IMR-90 (cell line): ENCODE measurements at regions not wholly inside any gene's neighbourhood (a gene's known extent, or its start where the extent isn't known, plus 50 kb on each side); places are given as distances from the start of the nearest gene placed in this dataset.

Experiments
- ATAC-seq: fragments of 200-7000 bp; cut with Tn5 transposase; 2 replicates; pipeline ENCODE4 v1.9.1; 2020; ENCODE audit warnings: low read depth, mild to moderate bottlenecking, moderate library complexity
- BruUV-seq: library from RNA; stranded (reverse); fragments of 400-500 nt; replicated peaks from 2 replicates; lab custom pipeline; 2021; lab: Mats Ljungman, UMichigan
- CTCF ChIA-PET: fragments of 300-600 bp; formaldehyde crosslinking; extraction: SDS; loops from one replicate; lab custom pipeline; 2021; ENCODE audit warnings: antibody characterized with exemption; lab: Yijun Ruan, JAX
- POLR2A ChIA-PET: fragments of 300-600 bp; sonication (Branson Sonifier 250); formaldehyde crosslinking; loops from one replicate; lab custom pipeline; 2022; ENCODE audit warnings: antibody characterized with exemption; ENCODE audit not compliant: unreplicated experiment; lab: Charles Lee
- DNase-seq: peaks from one replicate; pipeline ENCODE4 v3.0.0; 2013
- H2AFZ ChIP-seq: replicated peaks from 2 replicates; pipeline ENCODE3; 2013; ENCODE audit warnings: low read length, mild to moderate bottlenecking; ENCODE audit not compliant: poor library complexity
- H2AK5ac ChIP-seq: 2 replicates; pipeline ENCODE4 v1.6.1; 2013; ENCODE audit warnings: low read depth, low read length, inconsistent platforms
- H2AK9ac ChIP-seq: replicated peaks from 2 replicates; pipeline ENCODE3; 2013; ENCODE audit warnings: mild to moderate bottlenecking, low read depth, low read length, moderate library complexity; ENCODE audit not compliant: poor library complexity
- H2BK120ac ChIP-seq: 2 replicates; pipeline ENCODE4 v1.6.1; 2013; ENCODE audit warnings: low read depth, low read length, inconsistent platforms
- H2BK15ac ChIP-seq: 3 replicates; pipeline ENCODE4 v1.6.1; 2013; ENCODE audit warnings: low read depth, low read length, inconsistent platforms
- H2BK20ac ChIP-seq: 2 replicates; pipeline ENCODE4 v1.6.1; 2013; ENCODE audit warnings: low read depth, mild to moderate bottlenecking, inconsistent platforms, low read length, moderate library complexity
- H2BK5ac ChIP-seq: 2 replicates; pipeline ENCODE4 v1.6.1; 2013; ENCODE audit warnings: mild to moderate bottlenecking, low read depth, low read length, inconsistent platforms; ENCODE audit not compliant: poor library complexity, severe bottlenecking
- H3K14ac ChIP-seq: replicated peaks from 2 replicates; pipeline ENCODE4 v1.6.1; 2013; ENCODE audit warnings: low read depth, low read length, inconsistent platforms
- H3K18ac ChIP-seq: 2 replicates; pipeline ENCODE4 v1.6.1; 2013; ENCODE audit warnings: low read depth, low read length, control low read depth
- H3K23ac ChIP-seq: 2 replicates; pipeline ENCODE4 v1.6.1; 2013; ENCODE audit warnings: low read depth, low read length, inconsistent platforms
- H3K27ac ChIP-seq: 2 replicates; pipeline ENCODE4 v1.5.1; 2013; ENCODE audit warnings: mild to moderate bottlenecking, control low read depth, low read length; ENCODE audit not compliant: insufficient read depth
- H3K27me3 ChIP-seq: 2 replicates; pipeline ENCODE4 v1.6.1; 2013; ENCODE audit warnings: low read length; ENCODE audit not compliant: control insufficient read depth, insufficient read depth
- H3K36me3 ChIP-seq: 2 replicates; pipeline ENCODE4 v1.6.1; 2013; ENCODE audit warnings: low read length, mixed read lengths; ENCODE audit not compliant: control insufficient read depth, insufficient read depth
- H3K4ac ChIP-seq: 2 replicates; pipeline ENCODE4 v1.6.1; 2013; ENCODE audit warnings: low read depth, low read length, inconsistent platforms
- H3K4me1 ChIP-seq: 2 replicates; pipeline ENCODE4 v1.6.1; 2013; ENCODE audit warnings: low read length, mixed read lengths; ENCODE audit not compliant: control insufficient read depth, insufficient read depth
- H3K4me2 ChIP-seq: 2 replicates; pipeline ENCODE4 v1.6.1; 2013; ENCODE audit warnings: low read depth, mild to moderate bottlenecking, control low read depth, low read length, moderate library complexity
- H3K4me3 ChIP-seq: 2 replicates; pipeline ENCODE4 v1.5.1; 2013; ENCODE audit warnings: low read depth, mild to moderate bottlenecking, control low read depth, low read length, moderate library complexity; ENCODE audit not compliant: insufficient read depth
- H3K56ac ChIP-seq: 2 replicates; pipeline ENCODE4 v1.6.1; 2013; ENCODE audit warnings: low read length, inconsistent platforms; ENCODE audit not compliant: insufficient read depth; ENCODE audit errors: extremely low read depth
- H3K79me1 ChIP-seq, 2 experiments: 2 replicates each; pipeline ENCODE4 v1.6.1; 2013; ENCODE audit warnings: low read length in 2 of 2, inconsistent platforms in 1 of 2, low read depth in 1 of 2
- H3K9ac ChIP-seq: 2 replicates; pipeline ENCODE4 v1.6.1; 2013; ENCODE audit warnings: low read depth, low read length, control low read depth
- H3K9me1 ChIP-seq: 2 replicates; pipeline ENCODE4 v1.6.1; 2013; ENCODE audit warnings: low read length, inconsistent platforms; ENCODE audit not compliant: insufficient read depth
- H3K9me3 ChIP-seq: 2 replicates; pipeline ENCODE4 v1.6.1; 2013; ENCODE audit warnings: low read length; ENCODE audit not compliant: control insufficient read depth, insufficient read depth
- H4K20me1 ChIP-seq: 2 replicates; pipeline ENCODE4 v1.6.1; 2013; ENCODE audit warnings: low read length, inconsistent platforms; ENCODE audit not compliant: insufficient read depth
- H4K5ac ChIP-seq: 2 replicates; pipeline ENCODE4 v1.6.1; 2013; ENCODE audit warnings: mild to moderate bottlenecking, low read depth, low read length, control low read depth
- H4K8ac ChIP-seq, 2 experiments: 2 replicates each; pipeline ENCODE4 v1.6.1; 2013; ENCODE audit warnings: low read depth in 2 of 2, low read length in 2 of 2, control low read depth in 1 of 2, inconsistent platforms in 1 of 2
- H4K91ac ChIP-seq: 2 replicates; pipeline ENCODE4 v1.6.1; 2013; ENCODE audit warnings: low read depth, low read length, inconsistent platforms; ENCODE audit not compliant: insufficient read depth
- BHLHE40 ChIP-seq: fragments of 150-350 bp; IDR thresholded peaks from 2 replicates; pipeline ENCODE4 v1.6.1; 2016; ENCODE audit warnings: mild to moderate bottlenecking, low read depth, low read length
- CEBPB ChIP-seq: IDR thresholded peaks from 2 replicates; pipeline ENCODE4 v1.6.1; 2012; ENCODE audit warnings: low read depth, low read length, improper control_type of control experiment
- CHD1 ChIP-seq: IDR thresholded peaks from 2 replicates; pipeline ENCODE4 v1.6.1; 2012; ENCODE audit warnings: low read depth, low read length, improper control_type of control experiment
- CTCF ChIP-seq: conservative IDR thresholded peaks from 2 replicates; pipeline ENCODE4 v1.5.1; 2012; ENCODE audit warnings: mild to moderate bottlenecking, low read depth, low read length, improper control_type of control experiment
- ELK1 ChIP-seq: fragments of 150-350 bp; IDR thresholded peaks from 2 replicates; pipeline ENCODE4 v1.6.1; 2016; ENCODE audit warnings: low read depth, mild to moderate bottlenecking, low read length, moderate library complexity, borderline replicate concordance
- FOS ChIP-seq: fragments of 150-350 bp; IDR thresholded peaks from 2 replicates; pipeline ENCODE4 v1.6.1; 2016; ENCODE audit warnings: low read depth, low read length
- MAFK ChIP-seq: IDR thresholded peaks from 2 replicates; pipeline ENCODE4 v1.6.1; 2012; ENCODE audit warnings: low read depth, low read length, improper control_type of control experiment
- MAZ ChIP-seq: IDR thresholded peaks from 2 replicates; pipeline ENCODE4 v1.6.1; 2012; ENCODE audit warnings: low read depth, mild to moderate bottlenecking, low read length, improper control_type of control experiment, moderate library complexity, borderline replicate concordance
- MXI1 ChIP-seq: IDR thresholded peaks from 2 replicates; pipeline ENCODE4 v1.6.1; 2012; ENCODE audit warnings: low read depth, mild to moderate bottlenecking, low read length, moderate library complexity, borderline replicate concordance
- NFE2L2 ChIP-seq: fragments of 150-350 bp; IDR thresholded peaks from 2 replicates; pipeline ENCODE4 v1.6.1; 2016; ENCODE audit warnings: low read depth, mild to moderate bottlenecking, low read length
- POLR2A ChIP-seq: IDR thresholded peaks from 2 replicates; pipeline ENCODE4 v1.6.1; 2012; ENCODE audit warnings: mild to moderate bottlenecking, low read depth, low read length
- RAD21 ChIP-seq: IDR thresholded peaks from 2 replicates; pipeline ENCODE4 v1.6.1; 2012; ENCODE audit warnings: low read length, improper control_type of control experiment
- RCOR1 ChIP-seq: IDR thresholded peaks from 2 replicates; pipeline ENCODE4 v1.6.1; 2012; ENCODE audit warnings: mild to moderate bottlenecking, low read length, improper control_type of control experiment; ENCODE audit not compliant: insufficient replicate concordance
- RFX5 ChIP-seq: IDR thresholded peaks from 2 replicates; pipeline ENCODE4 v1.8.0; 2012; ENCODE audit warnings: low read depth, mild to moderate bottlenecking, low read length, moderate library complexity
- SMC3 ChIP-seq: fragments of 150-350 bp; IDR thresholded peaks from 2 replicates; pipeline ENCODE4 v1.6.1; 2016; ENCODE audit warnings: low read depth, mild to moderate bottlenecking, antibody characterized with exemption, low read length, moderate library complexity
- USF2 ChIP-seq: fragments of 150-350 bp; IDR thresholded peaks from 2 replicates; pipeline ENCODE4 v1.6.1; 2017; ENCODE audit warnings: mild to moderate bottlenecking, antibody characterized with exemption, low read length, low read depth
- WGBS, 2 experiments: methylation state at CpG; one replicate each; pipeline versions ENCODE4 v1.1.5 to v1.1.7; 2013; ENCODE audit warnings: missing lambda C conversion rate in 2 of 2; ENCODE audit not compliant: insufficient read length in 1 of 2; ENCODE audit errors: extremely low coverage in 2 of 2; 5-methylcytosine and 5-hydroxymethylcytosine counted together
- dilution Hi-C: fragments of 300-500 bp; cut with HindIII; formaldehyde crosslinking; loops from one replicate; pipeline ENCODE4 v1.14.3; 2018; ENCODE audit warnings: low sequenced_read_pairs; ENCODE audit not compliant: unreplicated experiment
- in situ Hi-C: fragments of 300-500 bp; cut with MboI; formaldehyde crosslinking; loops from 3 replicates; pipeline ENCODE4 v1.14.3; 2019; ENCODE audit warnings: low sequenced_read_pairs, inconsistent platforms, mixed read lengths
- intact Hi-C: fragments of 100-400 bp; cut with micrococcal nuclease; formaldehyde crosslinking; loops from 2 replicates; pipeline ENCODE4 v1.10.0; 2022

GRCh38 chr1:80318108-80318507 is 1311.6 kb upstream of the ADGRL4 start:
- Histone ChIP-seq H4K20me1 (no peaks in the 10 kb centered on the region), H2AK5ac (no peak overlapping the region), H4K5ac (no peak overlapping the region), H3K14ac (no peak overlapping the region), H3K36me3 (no peaks in the 10 kb centered on the region), H2AFZ (no peak overlapping the region), H3K27ac (no peak overlapping the region), H3K9ac (no peak overlapping the region), H2AK9ac (no peak overlapping the region), H2BK20ac (no peak overlapping the region), H3K23ac (no peak overlapping the region), H2BK5ac (no peak overlapping the region), H4K8ac (no peak overlapping the region), H3K18ac (no peak overlapping the region), H3K9me1 (no peaks in the 10 kb centered on the region), H3K9me3 (no peaks in the 10 kb centered on the region), H3K56ac (no peak overlapping the region), H3K4me2 (no peak overlapping the region), H4K91ac (no peak overlapping the region), H2BK120ac (no peak overlapping the region), H3K4me1 (no peaks in the 10 kb centered on the region), H3K79me1 (no peaks in the 10 kb centered on the region), H3K27me3 (no peaks in the 10 kb centered on the region), H3K4ac (no peak overlapping the region), H2BK15ac (no peak overlapping the region), H3K4me3 (no peak overlapping the region)
- POLR2A ChIA-PET, result no interaction called here
- no peak for ATAC-seq
- in situ Hi-C loops, result no loop called here
- CTCF ChIA-PET, result no interaction called here
- DNase-seq, result no peak
- intact Hi-C loops, result loop anchor here (10.0 kb wide), 1 partner anchor 177 kb away; no protein-coding TSS in a partner anchor
- TF ChIP-seq SMC3 (no peak), RCOR1 (no peak), BHLHE40 (no peak), CEBPB (no peak), POLR2A (no peak), MAFK (no peak), CTCF (no peak), MAZ (no peak), FOS (no peak), RAD21 (no peak), MXI1 (no peak), RFX5 (no peak), CHD1 (no peak), USF2 (no peak), NFE2L2 (no peak), ELK1 (no peak)
- dilution Hi-C loops, result no loop called here
- BruUV-seq, result no TSS peak
- no CpG with 5 or more reads among the region's 5 CpGs for WGBS, 2 experiments
